HL-60 (cell line): ENCODE measurements at regions not wholly inside any gene's neighbourhood (a gene's known extent, or its start where the extent isn't known, plus 50 kb on each side); places are given as distances from the start of the nearest gene placed in this dataset.

ENCODE experiments used
- DNase-seq, 2 experiments: peaks; one replicate each; pipeline ENCODE4 v3.0.0-alpha.2; 2010 to 2020; ENCODE audit warnings: low read depth in 1 of 2, low spot score in 1 of 2
- H3K27ac ChIP-seq: fragments of 250-450 bp; sonication (Bioruptor Pico); replicated peaks from 2 replicates; pipeline ENCODE4 v1.5.1; 2020; ENCODE audit warnings: mild to moderate bottlenecking, moderate library complexity
- H3K27me3 ChIP-seq: fragments of 250-450 bp; sonication (Bioruptor Pico); 2 replicates; pipeline ENCODE4 v1.5.1; 2021; ENCODE audit warnings: mild to moderate bottlenecking, moderate library complexity; ENCODE audit not compliant: insufficient read depth, poor library complexity, severe bottlenecking
- H3K4me3 ChIP-seq: replicated peaks from 2 replicates; pipeline ENCODE4 v1.5.1; 2011; ENCODE audit warnings: mild to moderate bottlenecking, control low read depth, low read length; ENCODE audit not compliant: insufficient read depth
- GABPA ChIP-seq: IDR thresholded peaks from 2 replicates; pipeline ENCODE4 v1.6.1; 2012; ENCODE audit warnings: low read depth
- POLR2AphosphoS5 ChIP-seq: IDR thresholded peaks from 2 replicates; pipeline ENCODE4 v1.6.1; 2012; ENCODE audit warnings: low read depth
- SPI1 ChIP-seq: IDR thresholded peaks from 2 replicates; pipeline ENCODE4 v1.6.1; 2012; ENCODE audit warnings: low read depth, mild to moderate bottlenecking, borderline replicate concordance
- TF ChIP-seq, protein P1 (sequence below): IDR thresholded peaks from one replicate; pipeline ENCODE4 v1.5.1; 2011; ENCODE audit warnings: low read length, control low read depth, inconsistent platforms; ENCODE audit not compliant: insufficient read depth
- TF ChIP-seq, protein P2 (sequence below): IDR thresholded peaks from 2 replicates; pipeline ENCODE4 v1.6.1; 2012; ENCODE audit warnings: low read depth; ENCODE audit not compliant: insufficient replicate concordance

DNA sequence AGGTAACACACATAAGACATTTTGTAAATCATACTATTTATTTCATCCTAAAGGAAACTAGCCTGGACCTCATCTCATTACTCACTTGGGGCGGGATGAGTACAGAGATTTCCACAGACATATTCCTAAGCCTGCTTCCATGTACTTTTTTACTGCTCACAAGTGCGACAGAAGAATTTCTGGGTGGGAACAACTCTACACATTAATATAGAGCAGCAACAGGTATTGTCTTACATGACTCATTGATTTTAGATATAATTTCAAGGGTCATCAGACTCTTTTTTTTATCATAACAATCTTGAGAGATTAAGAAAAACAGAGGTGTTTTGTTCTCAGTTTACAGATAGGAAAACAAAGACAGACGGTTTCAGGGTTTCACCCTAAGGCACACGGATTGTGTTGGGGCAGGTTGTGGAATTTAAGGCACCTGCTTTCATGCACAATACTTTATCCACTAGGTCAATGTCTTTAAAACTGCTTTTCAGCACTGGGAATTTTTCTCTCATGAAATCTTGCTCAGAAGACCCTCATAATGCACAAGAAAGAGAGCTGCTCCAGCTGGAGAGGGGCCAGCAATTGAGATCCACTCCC, 186.7 kb upstream of the CDIN1 start:
- H3K27ac ChIP-seq = no peak overlapping the region

DNA sequence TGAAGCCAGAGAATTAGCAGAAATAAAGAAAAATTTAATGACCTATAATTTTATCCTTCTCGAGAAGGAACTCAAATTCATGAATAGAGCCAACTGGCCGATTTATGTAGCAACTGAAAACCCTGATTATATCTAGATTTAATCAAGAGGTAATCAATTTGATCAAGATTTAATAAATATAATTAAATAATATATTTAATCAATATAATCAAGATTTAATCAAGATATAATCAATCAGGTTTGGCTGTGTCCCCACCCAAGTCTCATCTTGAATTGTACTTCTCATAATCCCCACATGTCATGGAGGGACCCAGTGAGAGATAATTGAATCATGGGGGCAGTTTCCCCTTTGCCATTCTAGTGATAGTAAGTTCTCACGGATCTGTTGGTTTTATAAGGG, 181.2 kb upstream of the CDIN1 start:
- no peak for TF ChIP-seq POLR2AphosphoS5
- no peak for TF ChIP-seq GABPA
- TF ChIP-seq, protein P1, sequence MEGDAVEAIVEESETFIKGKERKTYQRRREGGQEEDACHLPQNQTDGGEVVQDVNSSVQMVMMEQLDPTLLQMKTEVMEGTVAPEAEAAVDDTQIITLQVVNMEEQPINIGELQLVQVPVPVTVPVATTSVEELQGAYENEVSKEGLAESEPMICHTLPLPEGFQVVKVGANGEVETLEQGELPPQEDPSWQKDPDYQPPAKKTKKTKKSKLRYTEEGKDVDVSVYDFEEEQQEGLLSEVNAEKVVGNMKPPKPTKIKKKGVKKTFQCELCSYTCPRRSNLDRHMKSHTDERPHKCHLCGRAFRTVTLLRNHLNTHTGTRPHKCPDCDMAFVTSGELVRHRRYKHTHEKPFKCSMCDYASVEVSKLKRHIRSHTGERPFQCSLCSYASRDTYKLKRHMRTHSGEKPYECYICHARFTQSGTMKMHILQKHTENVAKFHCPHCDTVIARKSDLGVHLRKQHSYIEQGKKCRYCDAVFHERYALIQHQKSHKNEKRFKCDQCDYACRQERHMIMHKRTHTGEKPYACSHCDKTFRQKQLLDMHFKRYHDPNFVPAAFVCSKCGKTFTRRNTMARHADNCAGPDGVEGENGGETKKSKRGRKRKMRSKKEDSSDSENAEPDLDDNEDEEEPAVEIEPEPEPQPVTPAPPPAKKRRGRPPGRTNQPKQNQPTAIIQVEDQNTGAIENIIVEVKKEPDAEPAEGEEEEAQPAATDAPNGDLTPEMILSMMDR = no peak
- no peak for TF ChIP-seq SPI1
- TF ChIP-seq, protein P2, sequence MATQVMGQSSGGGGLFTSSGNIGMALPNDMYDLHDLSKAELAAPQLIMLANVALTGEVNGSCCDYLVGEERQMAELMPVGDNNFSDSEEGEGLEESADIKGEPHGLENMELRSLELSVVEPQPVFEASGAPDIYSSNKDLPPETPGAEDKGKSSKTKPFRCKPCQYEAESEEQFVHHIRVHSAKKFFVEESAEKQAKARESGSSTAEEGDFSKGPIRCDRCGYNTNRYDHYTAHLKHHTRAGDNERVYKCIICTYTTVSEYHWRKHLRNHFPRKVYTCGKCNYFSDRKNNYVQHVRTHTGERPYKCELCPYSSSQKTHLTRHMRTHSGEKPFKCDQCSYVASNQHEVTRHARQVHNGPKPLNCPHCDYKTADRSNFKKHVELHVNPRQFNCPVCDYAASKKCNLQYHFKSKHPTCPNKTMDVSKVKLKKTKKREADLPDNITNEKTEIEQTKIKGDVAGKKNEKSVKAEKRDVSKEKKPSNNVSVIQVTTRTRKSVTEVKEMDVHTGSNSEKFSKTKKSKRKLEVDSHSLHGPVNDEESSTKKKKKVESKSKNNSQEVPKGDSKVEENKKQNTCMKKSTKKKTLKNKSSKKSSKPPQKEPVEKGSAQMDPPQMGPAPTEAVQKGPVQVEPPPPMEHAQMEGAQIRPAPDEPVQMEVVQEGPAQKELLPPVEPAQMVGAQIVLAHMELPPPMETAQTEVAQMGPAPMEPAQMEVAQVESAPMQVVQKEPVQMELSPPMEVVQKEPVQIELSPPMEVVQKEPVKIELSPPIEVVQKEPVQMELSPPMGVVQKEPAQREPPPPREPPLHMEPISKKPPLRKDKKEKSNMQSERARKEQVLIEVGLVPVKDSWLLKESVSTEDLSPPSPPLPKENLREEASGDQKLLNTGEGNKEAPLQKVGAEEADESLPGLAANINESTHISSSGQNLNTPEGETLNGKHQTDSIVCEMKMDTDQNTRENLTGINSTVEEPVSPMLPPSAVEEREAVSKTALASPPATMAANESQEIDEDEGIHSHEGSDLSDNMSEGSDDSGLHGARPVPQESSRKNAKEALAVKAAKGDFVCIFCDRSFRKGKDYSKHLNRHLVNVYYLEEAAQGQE = no peak
- no peak for DNase-seq
- no peak overlapping the region for H3K4me3 ChIP-seq
- H3K27me3 ChIP-seq = no peaks in the 10 kb centered on the region
- no peak overlapping the region for H3K27ac ChIP-seq

More for the DNA sequence above, 186.7 kb upstream of the CDIN1 start:
- TF ChIP-seq POLR2AphosphoS5 (no peak), SPI1 (no peak), GABPA (no peak)
- TF ChIP-seq, protein P2 = no peak
- TF ChIP-seq, protein P1 = no peak
- Histone ChIP-seq H3K27me3 (no peaks in the 10 kb centered on the region), H3K4me3 (no peak overlapping the region)
- no peak for DNase-seq

DNA sequence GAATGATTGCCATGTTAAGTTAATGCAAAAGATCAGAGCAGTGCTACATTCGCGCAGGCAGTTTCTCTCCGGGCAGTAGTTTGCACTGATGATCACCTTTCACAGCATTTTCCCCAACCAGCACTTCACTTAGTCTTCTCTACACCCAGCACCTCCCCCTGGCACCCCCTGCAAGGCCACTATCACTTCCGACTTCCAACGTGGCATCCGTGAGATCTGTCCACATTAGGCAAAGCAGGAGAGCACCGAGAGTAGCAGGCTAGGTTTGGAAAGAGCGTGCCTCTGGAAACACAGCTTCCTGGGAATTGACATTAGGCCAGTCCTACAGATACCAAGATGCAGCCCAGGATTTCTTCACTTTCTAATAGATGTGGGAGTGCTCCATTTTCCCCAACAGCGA, 180.2 kb upstream of the CDIN1 start:
- no peaks in the 10 kb centered on the region for H3K27me3 ChIP-seq
- DNase-seq = no peak
- no peak overlapping the region for H3K27ac ChIP-seq
- H3K4me3 ChIP-seq = no peak overlapping the region
- TF ChIP-seq SPI1 (no peak), GABPA (no peak), POLR2AphosphoS5 (no peak)
- TF ChIP-seq, protein P2 = no peak
- TF ChIP-seq, protein P1 = no peak
